OCI-LY3 (cell line): ENCODE measurements at regions not wholly inside any gene's neighbourhood (a gene's known extent, or its start where the extent isn't known, plus 50 kb on each side); places are given as distances from the start of the nearest gene placed in this dataset.

ENCODE experiments used
- H2AFZ ChIP-seq: fragments of 200-600, 300-600 bp; shearing (Covaris generic); 2 replicates; pipeline ENCODE4 v1.6.0; 2014; ENCODE audit warnings: antibody characterized with exemption, low read depth, low read length
- H3K27ac ChIP-seq: fragments of 200-600, 300-600 bp; sonication (generic); 2 replicates; pipeline ENCODE4 v1.5.1; 2014; ENCODE audit warnings: mild to moderate bottlenecking, low read length, moderate library complexity, mixed read lengths
- H3K27me3 ChIP-seq: fragments of 200-600, 300-600 bp; sonication (generic); 2 replicates; pipeline ENCODE4 v1.6.1; 2014; ENCODE audit warnings: low read depth, low read length, mixed read lengths
- H3K36me3 ChIP-seq: fragments of 200-600, 300-600 bp; sonication (generic); replicated peaks from 2 replicates; pipeline ENCODE3; 2014; ENCODE audit warnings: low read depth, low read length, mixed read lengths
- H3K4me1 ChIP-seq: fragments of 300-600, 200-600 bp; sonication (generic); 2 replicates; pipeline ENCODE4 v1.6.1; 2014; ENCODE audit warnings: low read length, mixed read lengths
- H3K4me2 ChIP-seq: fragments of 200-600, 300-600 bp; sonication (generic); 2 replicates; pipeline ENCODE4 v1.6.1; 2014; ENCODE audit warnings: low read length, mixed read lengths
- H3K4me3 ChIP-seq: fragments of 300-600, 200-600 bp; sonication (generic); 2 replicates; pipeline ENCODE4 v1.5.1; 2014; ENCODE audit warnings: antibody characterized with exemption, mild to moderate bottlenecking, low read length, moderate library complexity
- H3K79me2 ChIP-seq: fragments of 300-600, 200-600 bp; shearing (Covaris generic); 2 replicates; pipeline ENCODE4 v1.6.1; 2014; ENCODE audit warnings: mild to moderate bottlenecking, low read length, mixed read lengths
- H3K9ac ChIP-seq: fragments of 300-600, 200-600 bp; shearing (Covaris generic); 2 replicates; pipeline ENCODE4 v1.6.0; 2014; ENCODE audit warnings: mild to moderate bottlenecking, low read length, moderate library complexity
- H3K9me3 ChIP-seq: fragments of 200-600, 300-600 bp; shearing (Covaris generic); 2 replicates; pipeline ENCODE4 v1.6.1; 2014; ENCODE audit warnings: low read length, mixed read lengths; ENCODE audit not compliant: insufficient read depth
- H4K20me1 ChIP-seq: fragments of 200-600, 300-600 bp; sonication (generic); 2 replicates; pipeline ENCODE4 v1.6.1; 2016; ENCODE audit warnings: low read length, mixed read lengths; ENCODE audit not compliant: insufficient read depth
- EZH2phosphoT487 ChIP-seq: fragments of 200-600 bp; shearing (Covaris generic); IDR thresholded peaks from 2 replicates; pipeline ENCODE4 v1.6.1; 2018; ENCODE audit warnings: antibody characterized with exemption, mixed run types, low read depth
- TF ChIP-seq, protein P1 (sequence below): fragments of 200-600, 300-600 bp; sonication (generic); IDR thresholded peaks from 2 replicates; pipeline ENCODE4 v1.5.1; 2014; ENCODE audit warnings: antibody characterized with exemption, low read length, low read depth

DNA sequence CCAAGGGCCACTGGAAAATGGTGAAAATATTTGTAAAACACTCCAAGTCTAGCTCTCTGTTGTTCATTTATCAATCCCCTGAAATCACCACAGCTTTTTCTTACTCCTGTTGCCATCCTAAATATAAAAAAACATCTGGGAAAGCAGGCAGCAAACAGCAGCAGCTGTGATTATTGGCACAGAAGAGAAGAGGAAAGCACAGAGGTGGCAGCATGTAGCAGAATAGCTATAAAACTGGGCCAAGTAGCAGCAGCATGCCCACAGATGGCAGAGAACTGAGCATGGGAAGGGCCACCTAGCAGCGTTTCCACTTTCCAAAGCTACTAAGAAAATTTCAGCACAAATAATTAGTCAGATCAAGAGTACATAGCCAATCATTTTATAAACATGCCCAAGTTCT is 307.2 kb downstream of the SLC7A11 start:
- Histone ChIP-seq H3K4me1 (no peaks in the 10 kb centered on the region), H3K79me2 (no peaks in the 10 kb centered on the region), H3K4me2 (no peak overlapping the region), H2AFZ (no peak overlapping the region), H3K27ac (no peak overlapping the region), H3K9ac (no peak overlapping the region), H3K4me3 (no peak overlapping the region), H3K36me3 (no peaks in the 10 kb centered on the region), H3K9me3 (0 out of 2 replicates have a peak, but pooled peaks cover 1% of the 10 kb centered on the region), H4K20me1 (no peaks in the 10 kb centered on the region), H3K27me3 (no peaks in the 10 kb centered on the region)
- TF ChIP-seq, protein P1, sequence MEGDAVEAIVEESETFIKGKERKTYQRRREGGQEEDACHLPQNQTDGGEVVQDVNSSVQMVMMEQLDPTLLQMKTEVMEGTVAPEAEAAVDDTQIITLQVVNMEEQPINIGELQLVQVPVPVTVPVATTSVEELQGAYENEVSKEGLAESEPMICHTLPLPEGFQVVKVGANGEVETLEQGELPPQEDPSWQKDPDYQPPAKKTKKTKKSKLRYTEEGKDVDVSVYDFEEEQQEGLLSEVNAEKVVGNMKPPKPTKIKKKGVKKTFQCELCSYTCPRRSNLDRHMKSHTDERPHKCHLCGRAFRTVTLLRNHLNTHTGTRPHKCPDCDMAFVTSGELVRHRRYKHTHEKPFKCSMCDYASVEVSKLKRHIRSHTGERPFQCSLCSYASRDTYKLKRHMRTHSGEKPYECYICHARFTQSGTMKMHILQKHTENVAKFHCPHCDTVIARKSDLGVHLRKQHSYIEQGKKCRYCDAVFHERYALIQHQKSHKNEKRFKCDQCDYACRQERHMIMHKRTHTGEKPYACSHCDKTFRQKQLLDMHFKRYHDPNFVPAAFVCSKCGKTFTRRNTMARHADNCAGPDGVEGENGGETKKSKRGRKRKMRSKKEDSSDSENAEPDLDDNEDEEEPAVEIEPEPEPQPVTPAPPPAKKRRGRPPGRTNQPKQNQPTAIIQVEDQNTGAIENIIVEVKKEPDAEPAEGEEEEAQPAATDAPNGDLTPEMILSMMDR, result no peak
- TF ChIP-seq EZH2phosphoT487, result no peak

- no peak for TF ChIP-seq EZH2phosphoT487
- TF ChIP-seq, protein P1, result no peak
- Histone ChIP-seq H3K4me2 (no peak overlapping the region), H4K20me1 (no peaks in the 10 kb centered on the region), H3K27ac (no peak overlapping the region), H3K79me2 (no peaks in the 10 kb centered on the region), H3K27me3 (no peaks in the 10 kb centered on the region), H3K9me3 (no peaks in the 10 kb centered on the region), H3K36me3 (no peaks in the 10 kb centered on the region), H3K4me1 (no peaks in the 10 kb centered on the region), H2AFZ (no peak overlapping the region), H3K4me3 (no peak overlapping the region), H3K9ac (no peak overlapping the region)
Measured at GRCh38 chr4:137934046-137934445, 308.1 kb downstream of the SLC7A11 start.

DNA sequence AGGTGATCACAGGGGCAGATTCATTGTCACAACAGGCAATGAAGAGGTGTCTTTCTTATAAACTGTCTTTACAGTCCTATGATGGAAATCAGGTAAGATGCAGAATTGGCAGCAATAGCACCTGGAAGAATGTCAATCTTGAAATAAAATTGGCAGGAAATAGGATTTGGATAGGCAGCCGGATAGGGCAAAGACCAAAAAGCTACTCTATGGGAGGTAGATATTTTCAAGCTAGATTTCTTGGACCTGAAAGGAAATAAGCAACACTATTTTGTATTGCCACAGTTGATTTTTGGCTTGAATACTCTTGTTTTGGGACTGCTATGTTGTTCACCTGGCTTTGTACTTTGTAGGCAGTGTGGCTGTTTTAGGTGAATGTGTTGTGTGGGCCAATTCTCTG is 314.2 kb downstream of the SLC7A11 start:
- H3K36me3 ChIP-seq, result no peaks in the 10 kb centered on the region
- no peaks in the 10 kb centered on the region for H3K4me1 ChIP-seq
- no peak overlapping the region; the same call in 1 of the 2 replicates for H2AFZ ChIP-seq
- TF ChIP-seq EZH2phosphoT487, result no peak
- TF ChIP-seq, protein P1, result no peak
- no peak overlapping the region for H3K27ac ChIP-seq
- H3K79me2 ChIP-seq, result no peaks in the 10 kb centered on the region
- H3K4me3 ChIP-seq, result no peak overlapping the region
- no peaks in the 10 kb centered on the region for H4K20me1 ChIP-seq
- H3K27me3 ChIP-seq, result no peaks in the 10 kb centered on the region
- H3K9ac ChIP-seq, result no peak overlapping the region
- no peak overlapping the region for H3K4me2 ChIP-seq
- no peaks in the 10 kb centered on the region for H3K9me3 ChIP-seq

DNA sequence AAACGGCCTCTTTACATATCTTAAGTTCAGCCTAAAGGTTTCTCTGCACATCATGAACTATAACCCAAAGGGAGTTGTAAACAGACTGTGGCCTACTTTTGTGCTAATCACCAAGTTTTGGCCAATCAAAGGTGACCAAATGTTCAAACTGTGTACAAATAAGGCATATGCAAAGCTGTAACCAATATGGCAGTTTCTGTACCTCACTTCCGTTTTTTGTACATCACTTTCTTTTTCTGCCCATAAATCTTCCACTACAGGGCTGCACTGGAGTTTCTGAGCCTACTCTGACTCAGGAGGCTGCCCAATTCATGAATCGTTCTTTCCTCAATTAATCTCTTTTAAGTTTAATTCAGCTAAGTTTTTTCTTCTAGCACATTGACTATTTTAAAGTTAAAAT is 318.7 kb downstream of the SLC7A11 start:
- no peaks in the 10 kb centered on the region for H3K36me3 ChIP-seq
- no peak overlapping the region for H3K4me3 ChIP-seq
- no peak overlapping the region for H3K9ac ChIP-seq
- no peaks in the 10 kb centered on the region for H3K79me2 ChIP-seq
- H3K9me3 ChIP-seq, result no peaks in the 10 kb centered on the region
- TF ChIP-seq, protein P1, result no peak
- no peak for TF ChIP-seq EZH2phosphoT487
- no peak overlapping the region for H3K4me2 ChIP-seq
- no peaks in the 10 kb centered on the region for H4K20me1 ChIP-seq
- H3K4me1 ChIP-seq, result no peaks in the 10 kb centered on the region
- no peaks in the 10 kb centered on the region for H3K27me3 ChIP-seq
- peak overlapping the region; percentile 12; the same call in 1 of the 2 replicates for H2AFZ ChIP-seq
- H3K27ac ChIP-seq, result no peak overlapping the region
